ENCODE measurements at regions not wholly inside any gene's neighbourhood (a gene's known extent, or its start where the extent isn't known, plus 50 kb on each side); places are given as distances from the start of the nearest gene placed in this dataset.

GRCh38 chr2:128521482-128521881, 202.8 kb upstream of the HS6ST1 start:
- Histone ChIP-seq H3K27me3 (ENCODE audit: control insufficient read depth, insufficient read depth, low read length) (no peaks in the 10 kb centered on the region), H3K9ac (no peak overlapping the region), H2AFZ (no peak overlapping the region), H3K4me3 (ENCODE audit: low read depth, low read length) (no peak overlapping the region), H3K4me2 (ENCODE audit: low read length) (no peak overlapping the region), H3K4me1 (no peaks in the 10 kb centered on the region), H3K79me2 (no peaks in the 10 kb centered on the region), H3K36me3 (ENCODE audit: control insufficient read depth, insufficient read depth, low read length) (no peaks in the 10 kb centered on the region), H3K9me3 (ENCODE audit: control insufficient read depth, low read length) (no peaks in the 10 kb centered on the region), H3K27ac (no peak overlapping the region)
- no peak for TF ChIP-seq CTCF (IDR thresholded peaks at IDR 0.05)

- Histone ChIP-seq H3K9me3 (ENCODE audit: control insufficient read depth, low read length) (no peaks in the 10 kb centered on the region), H3K9ac (no peak overlapping the region), H3K79me2 (no peaks in the 10 kb centered on the region), H2AFZ (no peak overlapping the region), H3K4me2 (ENCODE audit: low read length) (no peak overlapping the region), H3K4me1 (no peaks in the 10 kb centered on the region), H3K4me3 (ENCODE audit: low read depth, low read length) (no peak overlapping the region), H3K27me3 (ENCODE audit: control insufficient read depth, insufficient read depth, low read length) (no peaks in the 10 kb centered on the region), H3K36me3 (ENCODE audit: control insufficient read depth, insufficient read depth, low read length) (no peaks in the 10 kb centered on the region), H3K27ac (no peak overlapping the region)
- no peak for TF ChIP-seq CTCF (IDR thresholded peaks at IDR 0.05)
Observed at GRCh38 chr2:128522829-128523228, 204.2 kb upstream of the HS6ST1 start.

GRCh38 chr2:128523457-128523856, 204.8 kb upstream of the HS6ST1 start:
- Histone ChIP-seq H3K27ac (no peak overlapping the region), H3K4me1 (no peaks in the 10 kb centered on the region), H3K9me3 (ENCODE audit: control insufficient read depth, low read length) (no peaks in the 10 kb centered on the region), H3K36me3 (ENCODE audit: control insufficient read depth, insufficient read depth, low read length) (no peaks in the 10 kb centered on the region), H3K9ac (no peak overlapping the region), H3K4me3 (ENCODE audit: low read depth, low read length) (no peak overlapping the region), H2AFZ (no peak overlapping the region), H3K27me3 (ENCODE audit: control insufficient read depth, insufficient read depth, low read length) (no peaks in the 10 kb centered on the region), H3K4me2 (ENCODE audit: low read length) (no peak overlapping the region), H3K79me2 (no peaks in the 10 kb centered on the region)
- no peak for TF ChIP-seq CTCF (IDR thresholded peaks at IDR 0.05)

- Histone ChIP-seq H3K4me1 (no peaks in the 10 kb centered on the region), H3K36me3 (ENCODE audit: control insufficient read depth, insufficient read depth, low read length) (no peaks in the 10 kb centered on the region), H3K9ac (no peak overlapping the region), H3K27me3 (ENCODE audit: control insufficient read depth, insufficient read depth, low read length) (no peaks in the 10 kb centered on the region), H3K9me3 (ENCODE audit: control insufficient read depth, low read length) (no peaks in the 10 kb centered on the region), H2AFZ (no peak overlapping the region), H3K4me2 (ENCODE audit: low read length) (no peak overlapping the region), H3K27ac (no peak overlapping the region), H3K4me3 (ENCODE audit: low read depth, low read length) (no peak overlapping the region), H3K79me2 (no peaks in the 10 kb centered on the region)
- no peak for TF ChIP-seq CTCF (IDR thresholded peaks at IDR 0.05)
Observed at GRCh38 chr2:128524183-128524582, 205.5 kb upstream of the HS6ST1 start.

- Histone ChIP-seq H3K9ac (no peak overlapping the region), H3K36me3 (ENCODE audit: control insufficient read depth, insufficient read depth, low read length) (no peaks in the 10 kb centered on the region), H3K9me3 (ENCODE audit: control insufficient read depth, low read length) (no peaks in the 10 kb centered on the region), H3K4me3 (ENCODE audit: low read depth, low read length) (no peak overlapping the region), H3K4me1 (no peaks in the 10 kb centered on the region), H3K27me3 (ENCODE audit: control insufficient read depth, insufficient read depth, low read length) (no peaks in the 10 kb centered on the region), H3K79me2 (no peaks in the 10 kb centered on the region), H3K4me2 (ENCODE audit: low read length) (no peak overlapping the region), H3K27ac (no peak overlapping the region), H2AFZ (no peak overlapping the region)
- no peak for TF ChIP-seq CTCF (IDR thresholded peaks at IDR 0.05)
Observed at GRCh38 chr2:128525653-128526052, 207.0 kb upstream of the HS6ST1 start.

All from parathyroid adenoma (tissue), 2 donors.